ENCODE measurements at regions not wholly inside any gene's neighbourhood (a gene's known extent, or its start where the extent isn't known, plus 50 kb on each side); places are given as distances from the start of the nearest gene placed in this dataset.

DNA sequence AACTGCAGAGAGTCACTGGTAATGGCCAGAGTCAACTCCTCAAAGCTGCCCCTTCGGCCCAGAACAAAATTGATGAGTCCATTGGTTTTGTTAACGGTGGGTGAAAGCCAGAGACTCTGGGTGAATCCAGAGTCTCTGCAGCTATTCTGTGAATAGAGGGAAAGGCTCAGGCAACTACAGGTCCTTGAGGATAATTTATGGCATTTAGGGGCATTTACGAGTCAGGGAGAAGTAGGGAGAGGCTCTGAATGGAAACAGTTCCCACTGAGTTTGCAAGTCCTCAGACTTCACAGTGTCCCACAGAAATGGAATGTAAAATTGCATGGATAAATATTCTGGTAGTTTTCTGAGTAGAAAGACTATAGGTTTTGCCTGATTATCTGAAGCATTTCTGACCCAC, 257.8 kb downstream of the SEC61B start:
- H3K27me3 ChIP-seq (replicated peaks; ENCODE audit: insufficient read depth), result no peaks in the 10 kb centered on the region
- no peak overlapping the region for H3K4me3 ChIP-seq
- no peaks in the 10 kb centered on the region for H3K36me3 ChIP-seq
- no peaks in the 10 kb centered on the region for H3K4me1 ChIP-seq (ENCODE audit: control insufficient read depth in 1 of 2, low read depth in 2 of 2)
- H3K27ac ChIP-seq, result no peak overlapping the region
- TF ChIP-seq, protein P1, sequence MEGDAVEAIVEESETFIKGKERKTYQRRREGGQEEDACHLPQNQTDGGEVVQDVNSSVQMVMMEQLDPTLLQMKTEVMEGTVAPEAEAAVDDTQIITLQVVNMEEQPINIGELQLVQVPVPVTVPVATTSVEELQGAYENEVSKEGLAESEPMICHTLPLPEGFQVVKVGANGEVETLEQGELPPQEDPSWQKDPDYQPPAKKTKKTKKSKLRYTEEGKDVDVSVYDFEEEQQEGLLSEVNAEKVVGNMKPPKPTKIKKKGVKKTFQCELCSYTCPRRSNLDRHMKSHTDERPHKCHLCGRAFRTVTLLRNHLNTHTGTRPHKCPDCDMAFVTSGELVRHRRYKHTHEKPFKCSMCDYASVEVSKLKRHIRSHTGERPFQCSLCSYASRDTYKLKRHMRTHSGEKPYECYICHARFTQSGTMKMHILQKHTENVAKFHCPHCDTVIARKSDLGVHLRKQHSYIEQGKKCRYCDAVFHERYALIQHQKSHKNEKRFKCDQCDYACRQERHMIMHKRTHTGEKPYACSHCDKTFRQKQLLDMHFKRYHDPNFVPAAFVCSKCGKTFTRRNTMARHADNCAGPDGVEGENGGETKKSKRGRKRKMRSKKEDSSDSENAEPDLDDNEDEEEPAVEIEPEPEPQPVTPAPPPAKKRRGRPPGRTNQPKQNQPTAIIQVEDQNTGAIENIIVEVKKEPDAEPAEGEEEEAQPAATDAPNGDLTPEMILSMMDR (IDR thresholded peaks at IDR 0.05), result no peak
- no peaks in the 10 kb centered on the region for H3K9me3 ChIP-seq
- ATAC-seq (ENCODE audit: insufficient number of reproducible peaks, low FRiP score, low read depth) (no peak), DNase-seq (ENCODE audit: low spot score) (no peak)

DNA sequence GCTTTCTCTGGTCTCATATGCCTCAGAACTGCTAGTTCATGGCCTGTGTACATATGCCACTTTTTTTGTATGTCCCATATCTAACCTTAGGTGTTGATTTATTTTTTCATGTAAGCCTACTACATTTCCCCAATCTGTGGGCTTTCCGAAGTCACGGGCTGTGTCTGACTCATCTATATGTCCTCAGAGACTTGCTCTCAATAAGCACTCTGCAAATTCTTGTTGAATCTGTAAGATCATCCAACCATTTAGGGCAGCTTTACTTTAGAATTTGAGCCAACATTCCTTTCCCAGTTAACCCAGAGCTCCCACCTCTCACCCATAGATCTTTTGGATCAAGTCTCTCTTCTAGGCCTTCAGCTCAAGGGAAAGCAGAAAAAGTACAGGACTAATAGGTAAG, 263.4 kb downstream of the SEC61B start:
- no peaks in the 10 kb centered on the region for H3K9me3 ChIP-seq
- H3K27ac ChIP-seq, result no peak overlapping the region
- H3K4me1 ChIP-seq (ENCODE audit: control insufficient read depth in 1 of 2, low read depth in 2 of 2), result no peaks in the 10 kb centered on the region
- no peak for ATAC-seq (ENCODE audit: insufficient number of reproducible peaks, low FRiP score, low read depth)
- no peaks in the 10 kb centered on the region for H3K36me3 ChIP-seq
- DNase-seq (ENCODE audit: low spot score), result no peak
- H3K27me3 ChIP-seq (replicated peaks; ENCODE audit: insufficient read depth), result no peaks in the 10 kb centered on the region
- TF ChIP-seq, protein P1 (IDR thresholded peaks at IDR 0.05), result no peak
- no peak overlapping the region for H3K4me3 ChIP-seq

DNA sequence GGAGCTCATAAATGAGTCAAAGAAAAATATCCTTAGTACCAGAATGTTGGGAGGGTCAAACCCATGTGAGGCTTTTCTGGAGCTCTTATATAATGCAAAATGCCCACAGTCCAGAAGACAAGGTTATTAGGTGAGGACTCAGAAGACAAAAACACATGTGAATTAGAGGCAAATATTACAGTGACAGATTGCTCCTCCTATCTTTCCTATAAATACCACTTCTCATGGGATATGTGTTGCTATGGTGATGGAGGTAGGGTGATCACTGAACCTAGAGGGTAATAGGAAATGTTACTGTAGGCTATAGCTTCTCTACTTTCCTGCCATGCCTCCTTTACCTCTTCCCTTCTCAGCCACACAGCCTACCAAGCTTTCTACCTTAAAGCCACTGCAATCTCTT, 264.6 kb downstream of the SEC61B start:
- H3K9me3 ChIP-seq, result no peaks in the 10 kb centered on the region
- no peaks in the 10 kb centered on the region for H3K36me3 ChIP-seq
- H3K4me1 ChIP-seq (ENCODE audit: control insufficient read depth in 1 of 2, low read depth in 2 of 2), result no peaks in the 10 kb centered on the region
- DNase-seq (ENCODE audit: low spot score), result no peak
- TF ChIP-seq, protein P1 (IDR thresholded peaks at IDR 0.05), result no peak
- no peak for ATAC-seq (ENCODE audit: insufficient number of reproducible peaks, low FRiP score, low read depth)
- H3K27ac ChIP-seq, result no peak overlapping the region
- no peak overlapping the region for H3K4me3 ChIP-seq
- H3K27me3 ChIP-seq (replicated peaks; ENCODE audit: insufficient read depth), result no peaks in the 10 kb centered on the region

DNA sequence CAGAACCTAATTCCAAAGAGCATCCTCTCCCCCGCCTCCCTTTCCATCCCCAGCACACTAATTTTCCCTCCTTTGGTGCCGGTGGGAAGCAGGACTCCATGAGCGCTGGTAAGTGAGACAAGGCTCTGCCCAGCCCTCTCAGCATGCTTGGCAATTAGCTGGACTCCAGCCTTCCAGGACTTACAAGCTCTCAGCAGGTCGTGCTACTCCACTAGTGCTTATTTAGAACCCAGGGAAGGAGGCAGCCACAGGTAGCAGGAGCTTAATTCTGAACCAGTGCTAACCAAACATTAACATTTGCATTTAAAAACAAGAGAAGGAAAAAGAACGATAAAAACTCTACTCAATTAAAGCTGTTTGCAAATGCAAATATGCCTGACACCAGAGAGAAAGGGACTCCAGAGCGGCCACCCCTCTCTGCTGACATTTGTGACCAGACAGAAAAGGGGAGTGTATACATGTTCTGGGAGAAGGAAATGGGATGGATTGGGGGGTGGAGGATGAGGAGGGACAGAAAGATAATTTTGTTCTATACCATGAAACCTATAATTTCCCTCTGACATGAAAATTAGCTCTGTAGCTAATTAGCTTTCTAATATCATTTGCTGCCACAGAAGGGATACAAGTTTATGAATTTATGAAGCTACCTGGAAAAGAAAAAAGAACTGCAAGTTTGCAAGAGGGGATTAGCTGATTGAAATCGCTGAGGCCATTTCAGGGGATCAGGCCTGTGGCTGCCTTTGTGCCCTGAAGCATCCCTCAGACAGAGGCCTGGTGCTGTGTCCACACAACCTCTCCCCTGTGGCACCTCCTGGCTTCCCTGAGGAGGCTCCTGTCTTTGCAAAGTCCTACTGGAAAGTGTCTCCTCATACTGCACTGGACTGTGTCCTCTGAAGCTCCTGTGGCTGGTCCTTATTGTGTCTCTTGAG, 266.3 kb downstream of the SEC61B start:
- ATAC-seq (ENCODE audit: insufficient number of reproducible peaks, low FRiP score, low read depth) (no peak), DNase-seq (ENCODE audit: low spot score) (no peak)
- H3K27me3 ChIP-seq (replicated peaks; ENCODE audit: insufficient read depth), result no peaks in the 10 kb centered on the region
- TF ChIP-seq, protein P1 (IDR thresholded peaks at IDR 0.05), result no peak
- no peaks in the 10 kb centered on the region for H3K4me1 ChIP-seq (ENCODE audit: control insufficient read depth in 1 of 2, low read depth in 2 of 2)
- H3K4me3 ChIP-seq, result no peak overlapping the region
- H3K36me3 ChIP-seq, result no peaks in the 10 kb centered on the region
- no peaks in the 10 kb centered on the region for H3K9me3 ChIP-seq
- H3K27ac ChIP-seq, result no peak overlapping the region

DNA sequence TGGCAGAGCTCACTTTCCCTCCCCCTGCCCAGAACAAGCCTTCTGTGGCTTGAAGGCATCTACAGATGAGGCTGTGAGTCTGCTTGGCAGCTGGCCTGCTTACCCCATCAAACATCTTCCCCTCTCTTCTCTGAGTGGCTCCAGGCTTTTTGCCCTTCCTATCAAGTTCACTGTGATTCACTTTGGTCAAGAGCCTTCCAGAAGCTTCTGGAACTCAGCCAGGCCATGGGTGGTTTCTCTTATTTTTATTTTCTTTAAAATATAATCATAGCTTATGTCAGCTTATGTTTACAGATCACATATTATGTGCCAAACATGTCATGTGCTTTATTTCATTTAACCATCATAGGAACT, 267.0 kb downstream of the SEC61B start:
- no peak for DNase-seq (ENCODE audit: low spot score)
- Histone ChIP-seq H3K36me3 (no peaks in the 10 kb centered on the region), H3K9me3 (no peaks in the 10 kb centered on the region), H3K4me3 (no peak overlapping the region), H3K27ac (no peak overlapping the region), H3K4me1 (ENCODE audit: control insufficient read depth in 1 of 2, low read depth in 2 of 2) (no peaks in the 10 kb centered on the region), H3K27me3 (replicated peaks; ENCODE audit: insufficient read depth) (no peaks in the 10 kb centered on the region)
- TF ChIP-seq, protein P1 (IDR thresholded peaks at IDR 0.05), result no peak
- no peak for ATAC-seq (ENCODE audit: insufficient number of reproducible peaks, low FRiP score, low read depth)
